Loucy (cell line): ENCODE measurements at regions not wholly inside any gene's neighbourhood (a gene's known extent, or its start where the extent isn't known, plus 50 kb on each side); places are given as distances from the start of the nearest gene placed in this dataset.

Source experiments
- H2AFZ ChIP-seq: fragments of 200-600 bp; sonication (generic); 2 replicates; pipeline ENCODE4 v1.6.0; 2016; ENCODE audit warnings: antibody characterized with exemption, mild to moderate bottlenecking, low read length, moderate library complexity
- H3F3A ChIP-seq: fragments of 200-600 bp; 2 replicates; pipeline ENCODE4 v1.6.0; 2016; ENCODE audit warnings: antibody characterized with exemption, low read depth, mild to moderate bottlenecking
- H3K27me3 ChIP-seq: fragments of 200-600 bp; sonication (generic); 2 replicates; pipeline ENCODE4 v1.6.1; 2014; ENCODE audit warnings: low read length, mild to moderate bottlenecking; ENCODE audit not compliant: insufficient read depth, poor library complexity, severe bottlenecking
- H3K36me3 ChIP-seq: fragments of 200-600 bp; sonication (generic); 2 replicates; pipeline ENCODE4 v1.6.1; 2016; ENCODE audit warnings: low read length; ENCODE audit not compliant: insufficient read depth
- H3K4me1 ChIP-seq: fragments of 200-600 bp; sonication (generic); 2 replicates; pipeline ENCODE4 v1.5.1; 2014; ENCODE audit warnings: low read length, mild to moderate bottlenecking; ENCODE audit not compliant: insufficient read depth, poor library complexity, severe bottlenecking
- H3K4me2 ChIP-seq: fragments of 200-600 bp; sonication (generic); 2 replicates; pipeline ENCODE4 v1.6.0; 2014; ENCODE audit warnings: antibody characterized with exemption, low read length, low read depth, mild to moderate bottlenecking; ENCODE audit not compliant: poor library complexity, severe bottlenecking
- H3K4me3 ChIP-seq: fragments of 200-600 bp; sonication (generic); 2 replicates; pipeline ENCODE4 v1.5.1; 2014; ENCODE audit warnings: low read length, mild to moderate bottlenecking, mixed read lengths; ENCODE audit not compliant: poor library complexity, severe bottlenecking
- H3K79me2 ChIP-seq: fragments of 200-600 bp; sonication (generic); 2 replicates; pipeline ENCODE4 v1.6.1; 2014; ENCODE audit warnings: low read length; ENCODE audit not compliant: insufficient read depth
- H3K9ac ChIP-seq: fragments of 200-600 bp; sonication (generic); 2 replicates; pipeline ENCODE4 v1.6.0; 2014; ENCODE audit warnings: mild to moderate bottlenecking, low read depth, low read length, moderate library complexity; ENCODE audit not compliant: poor library complexity, severe bottlenecking
- H3K9me2 ChIP-seq: fragments of 200-600 bp; sonication (generic); replicated peaks from 2 replicates; pipeline ENCODE4 v1.6.1; 2016; ENCODE audit warnings: low read depth, low read length, mixed read lengths
- H3K9me3 ChIP-seq: fragments of 200-600 bp; sonication (generic); 2 replicates; pipeline ENCODE4 v1.6.1; 2014; ENCODE audit warnings: mild to moderate bottlenecking, antibody characterized with exemption, low read length, low read depth; ENCODE audit not compliant: insufficient read depth
- H4K20me1 ChIP-seq: fragments of 200-600 bp; sonication (generic); 2 replicates; pipeline ENCODE4 v1.6.0; 2014; ENCODE audit warnings: antibody characterized with exemption, low read length, mild to moderate bottlenecking; ENCODE audit not compliant: insufficient read depth, poor library complexity, severe bottlenecking
- EZH2phosphoT487 ChIP-seq: fragments of 200-600 bp; IDR thresholded peaks from 2 replicates; pipeline ENCODE4 v1.6.1; 2018; ENCODE audit warnings: antibody characterized with exemption, mild to moderate bottlenecking, moderate library complexity, borderline replicate concordance
- TF ChIP-seq, protein P1 (sequence below): fragments of 200-600 bp; sonication (generic); conservative IDR thresholded peaks from 2 replicates; pipeline ENCODE4 v1.5.1; 2014; ENCODE audit warnings: mild to moderate bottlenecking, antibody characterized with exemption, low read length

DNA sequence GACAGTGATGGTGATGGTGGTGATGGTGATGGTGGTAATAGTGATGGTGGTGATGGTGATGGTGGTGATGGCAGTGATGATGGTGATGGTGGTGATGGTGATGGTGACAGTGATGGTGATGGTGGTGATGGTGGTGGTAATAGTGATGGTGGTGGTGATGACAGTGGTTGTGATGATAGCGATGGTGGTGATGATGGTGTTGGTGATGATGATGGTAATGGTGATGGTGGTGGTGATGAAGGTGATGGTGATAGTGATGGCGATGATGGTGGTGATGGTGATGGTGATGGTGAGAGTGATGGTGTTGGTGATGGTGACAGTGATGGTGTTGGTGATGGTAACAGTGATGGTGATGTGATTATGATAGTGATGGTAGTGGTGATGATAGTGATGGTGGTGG is 94.3 kb downstream of the ASB1 start:
- H3K9me3 ChIP-seq: peaks cover 8% of the 10 kb centered on the region; the same call in 1 of the 2 replicates
- TF ChIP-seq, protein P1, sequence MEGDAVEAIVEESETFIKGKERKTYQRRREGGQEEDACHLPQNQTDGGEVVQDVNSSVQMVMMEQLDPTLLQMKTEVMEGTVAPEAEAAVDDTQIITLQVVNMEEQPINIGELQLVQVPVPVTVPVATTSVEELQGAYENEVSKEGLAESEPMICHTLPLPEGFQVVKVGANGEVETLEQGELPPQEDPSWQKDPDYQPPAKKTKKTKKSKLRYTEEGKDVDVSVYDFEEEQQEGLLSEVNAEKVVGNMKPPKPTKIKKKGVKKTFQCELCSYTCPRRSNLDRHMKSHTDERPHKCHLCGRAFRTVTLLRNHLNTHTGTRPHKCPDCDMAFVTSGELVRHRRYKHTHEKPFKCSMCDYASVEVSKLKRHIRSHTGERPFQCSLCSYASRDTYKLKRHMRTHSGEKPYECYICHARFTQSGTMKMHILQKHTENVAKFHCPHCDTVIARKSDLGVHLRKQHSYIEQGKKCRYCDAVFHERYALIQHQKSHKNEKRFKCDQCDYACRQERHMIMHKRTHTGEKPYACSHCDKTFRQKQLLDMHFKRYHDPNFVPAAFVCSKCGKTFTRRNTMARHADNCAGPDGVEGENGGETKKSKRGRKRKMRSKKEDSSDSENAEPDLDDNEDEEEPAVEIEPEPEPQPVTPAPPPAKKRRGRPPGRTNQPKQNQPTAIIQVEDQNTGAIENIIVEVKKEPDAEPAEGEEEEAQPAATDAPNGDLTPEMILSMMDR: no peak
- no peak for TF ChIP-seq EZH2phosphoT487

DNA sequence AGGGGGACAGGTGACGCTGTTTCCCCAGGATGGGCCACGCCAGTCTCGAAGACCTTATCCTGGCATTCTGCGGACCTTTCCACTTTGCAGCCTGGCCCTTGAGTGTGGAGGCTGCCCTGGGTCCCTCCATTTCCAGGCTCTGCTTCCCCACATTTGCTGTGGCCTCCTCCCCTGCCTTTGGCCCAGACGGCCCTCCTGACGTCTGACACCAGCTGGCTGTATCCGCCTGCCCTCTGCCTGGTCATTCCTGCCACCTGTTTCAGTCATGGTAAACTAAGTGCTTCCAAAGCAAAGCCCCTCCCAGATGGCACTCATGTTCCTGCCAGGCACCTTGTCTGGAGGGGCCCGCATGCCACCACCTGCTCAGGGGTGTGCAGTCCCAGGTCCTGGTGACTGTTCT is 95.1 kb downstream of the ASB1 start:
- Histone ChIP-seq H2AFZ (no peak overlapping the region), H3K9ac (no peak overlapping the region), H3K4me3 (no peak overlapping the region), H3K9me3 (peaks cover 6% of the 10 kb centered on the region; the same call in 1 of the 2 replicates), H3K4me1 (peaks cover 1% of the 10 kb centered on the region), H3K36me3 (no peaks in the 10 kb centered on the region), H3K79me2 (no peaks in the 10 kb centered on the region), H3K9me2 (no peaks in the 10 kb centered on the region), H3K27me3 (no peaks in the 10 kb centered on the region), H3F3A (no peaks in the 10 kb centered on the region), H3K4me2 (no peak overlapping the region), H4K20me1 (no peaks in the 10 kb centered on the region)
- TF ChIP-seq, protein P1: no peak
- no peak for TF ChIP-seq EZH2phosphoT487

More for the DNA sequence above, 94.3 kb downstream of the ASB1 start:
- Histone ChIP-seq H3K4me2 (no peak overlapping the region), H3F3A (0 out of 2 replicates have a peak, but pooled peaks cover 2% of the 10 kb centered on the region), H3K36me3 (no peaks in the 10 kb centered on the region), H3K4me1 (peaks cover 10% of the 10 kb centered on the region), H3K4me3 (no peak overlapping the region), H3K9me2 (no peaks in the 10 kb centered on the region), H4K20me1 (no peaks in the 10 kb centered on the region), H3K9ac (no peak overlapping the region), H3K27me3 (no peaks in the 10 kb centered on the region), H2AFZ (no peak overlapping the region), H3K79me2 (no peaks in the 10 kb centered on the region)

DNA sequence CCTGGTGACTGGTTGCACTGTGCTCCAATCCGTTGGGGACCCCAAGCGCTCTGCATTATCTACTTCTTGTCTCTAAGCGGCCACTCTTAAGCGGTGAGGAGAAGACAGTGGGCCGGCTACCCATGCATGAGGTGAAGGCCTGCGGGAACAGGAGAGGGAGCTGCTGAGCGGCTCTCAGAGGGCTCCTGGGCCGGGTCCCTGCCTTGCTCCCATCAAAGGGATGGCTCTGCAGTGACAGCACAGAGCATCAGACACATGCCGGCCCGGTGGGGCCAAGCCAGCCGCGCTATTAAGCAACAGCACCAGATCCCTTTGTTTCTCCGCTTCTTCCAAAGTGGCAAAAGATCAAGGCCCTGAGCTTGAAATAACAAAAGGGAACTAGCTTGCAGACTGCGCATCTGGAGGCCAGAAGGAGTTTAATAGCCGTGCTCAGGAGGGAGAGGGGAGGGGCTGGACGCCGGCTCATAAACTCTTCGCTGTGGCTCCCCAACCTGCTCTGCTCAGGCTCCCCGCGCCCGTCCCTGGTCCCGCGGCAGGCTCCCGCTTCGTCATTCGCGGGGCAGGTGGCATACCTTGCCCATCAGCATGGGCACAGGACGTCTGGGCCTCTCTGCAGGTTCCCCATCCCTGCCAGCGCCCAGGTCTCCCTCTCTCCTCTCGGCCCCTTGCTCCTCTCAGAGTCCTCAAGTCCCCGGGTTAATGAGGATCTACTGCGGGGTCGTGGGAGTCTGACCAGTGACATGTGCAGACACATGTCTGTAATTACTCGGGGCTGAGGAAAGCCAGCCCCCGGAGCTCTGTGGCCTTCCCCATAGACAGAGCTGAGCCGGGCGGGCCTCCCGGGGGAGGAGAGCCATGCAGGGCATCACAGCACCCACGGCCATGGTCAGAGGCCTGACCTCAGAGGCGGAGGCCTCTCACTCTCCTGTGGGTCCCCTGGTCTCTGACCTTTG is 96.7 kb downstream of the ASB1 start:
- Histone ChIP-seq H3K9ac (no peak overlapping the region), H3K9me3 (no peaks in the 10 kb centered on the region; the same call in 1 of the 2 replicates), H3K4me2 (no peak overlapping the region)

More for the DNA sequence above, 96.7 kb downstream of the ASB1 start:
- Histone ChIP-seq H3K79me2 (no peaks in the 10 kb centered on the region), H3K4me3 (no peak overlapping the region), H4K20me1 (no peaks in the 10 kb centered on the region), H2AFZ (no peak overlapping the region), H3K4me1 (no peaks in the 10 kb centered on the region), H3K9me2 (no peaks in the 10 kb centered on the region), H3F3A (no peaks in the 10 kb centered on the region), H3K36me3 (no peaks in the 10 kb centered on the region), H3K27me3 (no peaks in the 10 kb centered on the region)
- TF ChIP-seq, protein P1: no peak
- no peak for TF ChIP-seq EZH2phosphoT487
